ENCODE measurements at regions not wholly inside any gene's neighbourhood (a gene's known extent, or its start where the extent isn't known, plus 50 kb on each side); places are given as distances from the start of the nearest gene placed in this dataset.
A peak's percentile ranks its signal among the peaks of the same experiment; 100 is the strongest.

GRCh38 chr2:195606179-195606578 is 50.8 kb upstream of the SLC39A10 start:
- DNase-seq: no peak
- in situ Hi-C loops (cut with HindIII; ENCODE audit: low pct_ligation_motif_present, low pct_unique_long_range_greater_than_20kb, low sequenced_read_pairs): no loop called here

DNA sequence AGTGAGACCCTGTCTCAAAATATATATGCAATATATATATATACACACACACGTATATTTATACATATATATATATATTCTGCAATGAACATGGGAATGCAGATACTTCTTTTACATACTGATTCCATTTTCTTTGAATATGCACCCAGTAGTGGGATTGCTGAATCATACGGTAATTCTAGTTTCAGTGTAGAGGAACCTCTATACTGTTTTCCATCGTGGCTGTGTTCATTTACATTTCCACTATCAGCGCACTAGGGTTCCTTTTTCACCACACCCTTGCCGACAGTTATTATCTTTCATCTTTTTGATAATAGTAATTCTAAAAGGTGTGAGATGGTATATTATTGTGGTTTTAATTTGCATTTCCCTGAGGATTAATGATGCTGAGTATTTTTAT is 52.3 kb upstream of the SLC39A10 start:
- in situ Hi-C loops (cut with HindIII; ENCODE audit: low pct_ligation_motif_present, low pct_unique_long_range_greater_than_20kb, low sequenced_read_pairs): no loop called here
- DNase-seq: no peak

DNA sequence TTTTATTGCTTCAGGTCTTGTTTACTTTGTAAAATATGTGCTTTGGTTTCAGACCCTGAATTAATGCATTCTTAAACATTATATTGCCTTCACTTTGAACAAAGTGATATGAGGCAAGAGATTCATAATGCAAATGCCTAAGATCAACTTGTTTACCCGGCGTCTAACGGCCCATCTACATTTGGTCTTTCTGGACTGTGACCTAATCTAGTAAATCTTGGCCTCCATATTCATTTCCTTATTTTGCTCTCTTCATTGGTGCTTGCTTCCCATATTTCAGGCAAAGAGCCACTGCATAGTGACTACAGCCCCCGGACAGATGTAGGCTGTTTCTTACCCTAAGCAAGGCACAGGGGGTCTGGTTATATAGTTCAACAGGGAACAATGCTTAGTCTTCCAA is 53.0 kb upstream of the SLC39A10 start:
- in situ Hi-C loops (cut with HindIII; ENCODE audit: low pct_ligation_motif_present, low pct_unique_long_range_greater_than_20kb, low sequenced_read_pairs): no loop called here
- DNase-seq: no peak

GRCh38 chr2:195603408-195603807 is 53.6 kb upstream of the SLC39A10 start:
- in situ Hi-C loops (cut with HindIII; ENCODE audit: low pct_ligation_motif_present, low pct_unique_long_range_greater_than_20kb, low sequenced_read_pairs): no loop called here
- no peak for DNase-seq

GRCh38 chr2:195602687-195603086 is 54.3 kb upstream of the SLC39A10 start:
- in situ Hi-C loops (cut with HindIII; ENCODE audit: low pct_ligation_motif_present, low pct_unique_long_range_greater_than_20kb, low sequenced_read_pairs): no loop called here
- no peak for DNase-seq

DNA sequence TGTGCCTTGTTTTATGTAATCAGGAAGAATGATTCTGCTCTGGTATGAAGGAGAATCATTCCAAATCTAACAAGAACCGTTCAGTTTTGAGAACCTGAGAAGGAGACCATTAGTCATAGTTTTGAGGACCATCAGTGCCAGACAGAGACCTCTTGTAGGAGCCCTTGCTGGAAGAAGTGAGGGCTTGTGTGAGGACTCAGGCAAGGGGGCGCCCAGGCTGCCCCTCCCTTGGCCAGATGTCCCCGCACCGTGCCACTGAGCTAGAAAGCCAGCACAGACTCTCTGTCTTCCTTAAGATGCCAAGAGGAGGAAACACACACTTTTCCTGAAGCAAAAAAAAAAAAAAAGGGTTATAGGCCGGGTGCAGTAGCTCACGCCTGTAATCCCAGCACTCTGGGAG is 55.7 kb upstream of the SLC39A10 start:
- in situ Hi-C loops (cut with HindIII; ENCODE audit: low pct_ligation_motif_present, low pct_unique_long_range_greater_than_20kb, low sequenced_read_pairs): no loop called here
- no peak for DNase-seq

GRCh38 chr2:195600778-195601177 is 56.2 kb upstream of the SLC39A10 start:
- in situ Hi-C loops (cut with HindIII; ENCODE audit: low pct_ligation_motif_present, low pct_unique_long_range_greater_than_20kb, low sequenced_read_pairs): no loop called here
- DNase-seq: no peak

DNA sequence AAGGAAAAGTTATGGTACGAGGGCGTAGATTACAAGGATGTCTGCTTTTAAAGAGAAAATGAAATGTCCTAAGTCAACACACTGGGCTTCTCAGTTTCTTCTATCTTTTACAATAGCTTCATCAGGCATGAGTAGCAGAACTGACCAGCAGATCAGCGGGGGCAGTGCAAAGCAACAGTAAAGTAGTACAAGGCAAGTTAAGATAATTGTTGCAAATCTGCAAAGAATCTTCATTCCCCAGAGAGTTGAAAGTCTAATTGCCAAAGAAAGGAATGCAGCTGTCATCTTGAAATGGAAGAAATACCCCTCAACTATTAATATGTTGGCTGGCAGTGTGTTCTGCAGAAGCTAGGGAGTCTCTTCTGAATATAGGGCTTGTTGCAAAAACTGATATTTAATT is 60.2 kb upstream of the SLC39A10 start:
- no peak for DNase-seq
- in situ Hi-C loops (cut with HindIII; ENCODE audit: low pct_ligation_motif_present, low pct_unique_long_range_greater_than_20kb, low sequenced_read_pairs): no loop called here

DNA sequence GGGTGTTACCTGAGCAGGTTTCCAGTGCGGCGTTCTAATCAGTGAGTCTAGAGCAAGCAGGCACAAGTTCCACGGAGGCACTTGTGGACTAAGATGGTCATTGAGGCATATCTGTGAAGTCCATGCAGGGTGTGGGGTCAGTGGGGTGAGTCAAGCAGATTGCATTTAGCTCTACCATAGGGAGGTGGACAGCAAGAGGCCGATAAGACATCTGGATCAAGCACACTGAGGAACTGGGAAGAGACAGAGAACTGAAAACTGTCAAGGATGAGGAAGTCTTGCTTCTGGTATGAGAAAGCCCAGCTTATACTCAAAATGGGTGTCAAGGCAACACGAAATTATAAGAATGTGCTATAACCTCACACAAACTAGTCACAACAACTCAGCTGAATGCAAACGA is 61.2 kb upstream of the SLC39A10 start:
- in situ Hi-C loops (cut with HindIII; ENCODE audit: low pct_ligation_motif_present, low pct_unique_long_range_greater_than_20kb, low sequenced_read_pairs): no loop called here
- DNase-seq: no peak

GRCh38 chr2:195594919-195595694 is 61.9 kb upstream of the SLC39A10 start:
- in situ Hi-C loops (cut with HindIII; ENCODE audit: low pct_ligation_motif_present, low pct_unique_long_range_greater_than_20kb, low sequenced_read_pairs): no loop called here
- no peak for DNase-seq

DNA sequence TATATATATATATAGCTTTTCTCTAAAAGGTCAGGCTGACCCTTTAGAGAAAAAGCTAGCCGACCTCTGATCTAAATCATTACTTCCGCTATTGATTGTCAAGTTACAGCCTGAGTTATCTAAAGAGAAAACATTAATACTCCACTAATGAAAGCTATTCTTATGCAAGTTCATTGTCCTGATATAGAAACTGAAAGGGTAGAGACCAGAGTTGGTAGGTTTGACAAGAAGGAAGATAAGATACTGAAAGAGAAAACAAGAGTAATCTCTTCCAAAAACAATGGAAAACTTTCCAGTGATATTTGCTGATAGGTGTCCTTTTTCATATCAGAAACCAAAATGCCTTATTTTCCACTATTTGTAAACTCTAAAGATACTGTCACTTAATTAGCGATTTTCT is 62.8 kb upstream of the SLC39A10 start:
- DNase-seq: no peak
- in situ Hi-C loops (cut with HindIII; ENCODE audit: low pct_ligation_motif_present, low pct_unique_long_range_greater_than_20kb, low sequenced_read_pairs): no loop called here

DNA sequence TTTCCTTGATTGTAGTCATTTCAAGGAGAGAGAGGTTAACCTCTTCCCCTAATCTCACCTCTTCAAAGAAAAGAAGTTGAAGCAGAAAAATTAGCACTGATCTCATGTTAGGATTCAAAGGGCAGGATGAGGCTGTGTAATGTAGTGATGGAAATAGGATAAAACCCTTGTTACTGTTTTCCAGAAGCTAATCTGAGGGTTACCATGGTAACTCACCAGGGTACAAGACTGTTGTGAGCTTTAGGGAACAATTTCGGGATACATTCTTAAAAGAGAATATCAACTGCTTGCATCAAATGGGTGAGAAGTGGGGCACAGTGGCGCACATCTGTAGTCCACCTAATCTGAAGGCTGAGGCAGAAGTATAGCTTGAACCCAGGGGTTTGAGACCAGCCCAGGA is 64.9 kb upstream of the SLC39A10 start:
- in situ Hi-C loops (cut with HindIII; ENCODE audit: low pct_ligation_motif_present, low pct_unique_long_range_greater_than_20kb, low sequenced_read_pairs): no loop called here
- DNase-seq: no peak

DNA sequence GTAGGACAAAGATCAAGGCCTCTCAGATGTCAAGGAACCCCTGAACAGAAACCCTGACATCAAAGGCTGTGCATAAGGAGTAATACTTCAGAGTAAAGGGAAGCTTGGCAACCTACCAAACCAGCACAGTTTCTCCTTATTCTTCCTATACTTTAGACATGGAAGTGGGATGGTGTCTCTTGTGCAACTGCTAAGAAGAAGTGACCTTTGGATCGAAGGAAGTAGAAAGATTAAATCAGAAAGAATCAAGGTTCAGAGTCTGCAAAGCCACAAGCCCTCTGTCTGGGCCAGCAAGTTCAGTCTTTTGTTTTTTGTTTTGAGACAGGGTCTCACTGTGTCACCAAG is 66.2 kb upstream of the SLC39A10 start:
- no peak for DNase-seq
- in situ Hi-C loops (cut with HindIII; ENCODE audit: low pct_ligation_motif_present, low pct_unique_long_range_greater_than_20kb, low sequenced_read_pairs): no loop called here

- DNase-seq: no peak
Observed at GRCh38 chr2:195590199-195590860, 66.7 kb upstream of the SLC39A10 start.

DNA sequence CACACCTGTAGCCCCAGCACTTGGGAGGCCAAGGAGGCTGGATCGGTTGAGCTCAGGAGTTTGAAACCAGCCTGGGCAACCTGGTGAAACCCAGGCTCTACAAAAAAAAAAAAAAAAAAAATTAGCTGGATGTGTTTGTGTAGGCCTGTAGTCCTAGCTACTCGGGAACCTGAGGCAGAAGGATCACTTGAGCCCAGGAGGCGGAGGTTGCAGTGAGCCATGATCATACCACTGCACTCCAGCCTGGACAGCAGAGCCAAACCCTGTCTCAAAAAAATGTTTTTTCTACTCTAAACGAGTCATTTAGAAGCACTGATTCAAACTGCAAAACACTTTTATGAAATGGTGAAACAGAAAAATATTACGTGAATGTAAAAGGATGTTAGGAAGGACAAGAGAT is 69.1 kb upstream of the SLC39A10 start:
- in situ Hi-C loops (cut with HindIII; ENCODE audit: low pct_ligation_motif_present, low pct_unique_long_range_greater_than_20kb, low sequenced_read_pairs): no loop called here
- DNase-seq: no peak

More at GRCh38 chr2:195590199-195590860, 66.7 kb upstream of the SLC39A10 start:
- in situ Hi-C loops (cut with HindIII; ENCODE audit: low pct_ligation_motif_present, low pct_unique_long_range_greater_than_20kb, low sequenced_read_pairs): no loop called here

DNA sequence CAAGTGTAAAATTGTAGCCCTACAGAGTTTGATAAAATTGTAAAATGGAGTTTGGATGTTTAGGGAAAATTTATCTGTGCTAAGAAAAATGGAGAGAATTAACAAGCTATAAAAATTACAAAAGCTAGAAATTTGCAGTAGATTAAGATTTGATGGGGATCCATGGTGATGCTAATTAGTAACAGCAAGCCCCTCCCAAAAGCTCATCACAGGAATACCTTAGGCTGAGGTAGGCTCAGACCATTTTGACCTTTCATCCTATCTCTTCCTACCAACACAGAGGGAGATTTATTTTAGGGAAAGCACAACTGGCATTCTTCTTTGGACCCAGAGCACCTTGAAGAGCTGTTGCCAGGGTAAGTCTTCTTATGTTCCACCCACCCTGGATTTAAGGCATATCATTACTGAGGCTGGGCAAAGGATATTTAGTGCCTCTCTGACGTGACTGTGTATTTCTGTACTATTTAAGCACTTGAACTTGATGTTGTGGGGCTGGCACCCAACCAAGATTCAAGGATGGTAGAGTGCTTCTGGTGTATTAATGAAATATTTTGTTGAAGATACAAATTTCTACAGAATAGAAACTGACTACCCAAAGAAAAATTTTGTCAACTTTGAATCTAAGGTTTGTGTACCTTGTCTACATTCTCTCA is 70.8 kb upstream of the SLC39A10 start:
- no peak for DNase-seq
- in situ Hi-C loops (cut with HindIII; ENCODE audit: low pct_ligation_motif_present, low pct_unique_long_range_greater_than_20kb, low sequenced_read_pairs): no loop called here

- no peak for DNase-seq
- in situ Hi-C loops (cut with HindIII; ENCODE audit: low pct_ligation_motif_present, low pct_unique_long_range_greater_than_20kb, low sequenced_read_pairs): no loop called here
Observed at GRCh38 chr2:195582188-195582587, 74.8 kb upstream of the SLC39A10 start.

- no peak for DNase-seq
- in situ Hi-C loops (cut with HindIII; ENCODE audit: low pct_ligation_motif_present, low pct_unique_long_range_greater_than_20kb, low sequenced_read_pairs): no loop called here
Observed at GRCh38 chr2:195579776-195580555, 77.1 kb upstream of the SLC39A10 start.

DNA sequence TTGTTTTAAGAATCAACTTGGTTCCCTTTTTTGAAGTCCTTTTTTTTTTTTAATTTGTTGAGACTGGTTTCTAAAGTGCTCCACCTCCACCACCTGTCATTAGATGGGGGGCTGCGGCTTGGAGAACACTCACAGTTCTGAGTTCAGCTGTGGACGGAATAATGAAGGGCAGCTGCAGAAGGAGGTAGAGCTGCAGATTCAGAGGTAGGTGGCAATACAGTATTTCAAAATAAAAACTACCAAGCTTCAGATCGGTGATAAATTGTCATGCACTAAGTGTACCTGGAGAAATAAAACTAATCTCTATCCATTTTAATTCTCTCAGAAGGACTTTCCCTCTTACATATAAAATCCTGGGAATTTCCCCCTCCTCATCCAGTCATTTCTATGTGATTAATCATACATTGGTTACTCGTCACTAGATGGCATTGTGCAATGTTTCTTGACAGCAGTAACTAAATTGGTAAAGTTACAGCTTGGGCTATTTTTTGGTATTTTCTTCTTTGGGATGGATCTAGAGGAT is 81.1 kb upstream of the SLC39A10 start:
- in situ Hi-C loops (cut with HindIII; ENCODE audit: low pct_ligation_motif_present, low pct_unique_long_range_greater_than_20kb, low sequenced_read_pairs): no loop called here
- peak; percentile 84 for DNase-seq

Measured in ACHN (cell line).